Stimulated activated naive CD8-positive, alpha-beta T cell treated with anti-CD3 and anti-CD28 coated beads, Interleukin-15, amount 100 ng/mL, for 72 hours (primary cell): ENCODE measurements at regions not wholly inside any gene's neighbourhood (a gene's known extent, or its start where the extent isn't known, plus 50 kb on each side); places are given as distances from the start of the nearest gene placed in this dataset.
"Not testable (repeated sequence)": the region's sequence is repeated elsewhere in the genome, so short reads cannot be mapped to it uniquely, and the experiment has no call there.

ENCODE experiments used
- ATAC-seq: fragments of 150-1000 bp; cut with Tn5 transposase; 2 replicates; pipeline ENCODE4 v1.10.0; 2021; ENCODE audit warnings: mild to moderate bottlenecking, moderate library complexity
- DNase-seq, 2 donors: peaks; one replicate each; pipeline ENCODE4 v3.0.0; 2021 to 2022
- H3K27ac Mint-ChIP-seq, 2 donors: one replicate each; pipeline ENCODE4 v1.8.0; 2022; ENCODE audit warnings: mild to moderate bottlenecking in 2 of 2, mixed read lengths in 2 of 2, moderate library complexity in 2 of 2
- H3K27me3 Mint-ChIP-seq: one replicate; pipeline ENCODE4 v1.8.0; 2022; ENCODE audit warnings: mixed read lengths
- H3K4me1 Mint-ChIP-seq: one replicate; pipeline ENCODE4 v1.8.0; 2022; ENCODE audit warnings: mild to moderate bottlenecking, mixed read lengths
- H3K4me3 Mint-ChIP-seq, 2 donors: one replicate each; pipeline ENCODE4 v1.8.0; 2022; ENCODE audit warnings: mild to moderate bottlenecking in 2 of 2, mixed read lengths in 2 of 2, moderate library complexity in 1 of 2
- H3K9me3 Mint-ChIP-seq, 2 donors: one replicate each; pipeline ENCODE4 v1.8.0; 2022; ENCODE audit warnings: mixed read lengths in 2 of 2

DNA sequence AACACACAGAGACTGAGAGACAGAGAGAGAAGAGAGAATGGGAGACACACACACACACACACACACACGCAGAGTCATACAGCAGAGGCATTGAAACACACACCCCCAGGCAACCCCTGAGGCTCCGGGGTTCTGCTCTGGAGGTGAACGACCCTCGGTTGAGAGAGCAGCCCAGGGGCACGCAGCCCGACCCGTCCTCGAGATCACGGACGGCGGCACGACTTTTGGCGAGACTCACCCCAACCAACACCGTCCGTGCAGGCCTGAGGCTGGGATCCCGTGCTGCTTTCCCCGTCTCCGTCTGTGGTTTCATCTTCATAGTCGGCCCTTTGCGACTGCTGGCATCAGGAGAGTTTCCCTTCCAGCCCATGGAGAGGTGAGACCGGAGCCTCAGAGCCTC, 683.9 kb upstream of the TPTE start:
- not testable (repeated sequence) for H3K27me3 Mint-ChIP-seq, DNase-seq, H3K27ac Mint-ChIP-seq, H3K4me1 Mint-ChIP-seq, H3K4me3 Mint-ChIP-seq, ATAC-seq
- H3K9me3 Mint-ChIP-seq, result peaks cover 10 to 46% of the 10 kb centered on the region in 2 donors

DNA sequence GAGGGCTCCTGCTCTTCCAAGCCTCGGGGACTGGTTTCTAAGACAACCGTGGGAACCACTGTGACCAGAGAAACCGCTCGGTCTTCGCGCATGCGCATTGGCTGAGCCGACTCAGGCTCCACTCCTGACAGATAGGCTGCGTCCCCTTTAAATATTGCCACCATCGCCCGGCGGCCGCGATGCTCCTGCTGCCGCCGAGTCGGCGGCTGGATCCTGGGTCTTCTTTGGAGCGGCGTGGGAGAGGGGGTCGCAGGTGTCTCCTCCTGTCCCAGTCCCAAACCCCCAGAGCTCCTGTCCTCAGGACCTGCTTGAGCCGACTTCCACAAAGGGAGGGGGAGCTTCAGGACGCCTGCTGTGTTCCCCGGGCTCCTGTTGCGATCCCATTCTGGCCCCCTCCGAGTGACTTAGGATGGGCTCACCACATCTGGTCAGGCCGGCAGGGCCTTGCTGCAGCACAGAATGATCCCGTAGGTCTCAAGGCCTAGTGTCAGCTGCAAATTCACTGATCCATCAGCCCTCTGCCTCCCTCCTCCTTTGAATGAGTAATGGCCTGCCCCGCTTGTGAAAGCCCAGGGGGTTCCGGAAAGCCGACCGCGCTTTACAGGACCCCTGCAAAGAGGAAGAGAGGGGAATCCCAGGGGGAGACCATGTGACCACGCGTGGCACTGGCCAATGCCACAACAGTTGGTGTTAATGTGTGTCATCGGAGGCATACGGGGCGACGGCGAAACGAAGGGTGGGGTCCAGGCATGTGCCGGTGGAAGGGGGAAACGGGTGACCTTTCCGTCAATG, 683.2 kb upstream of the TPTE start:
- H3K27me3 Mint-ChIP-seq, result no peaks in the 10 kb centered on the region
- no peak overlapping the region for H3K4me3 Mint-ChIP-seq
- H3K27ac Mint-ChIP-seq, result no peak overlapping the region
- H3K4me1 Mint-ChIP-seq, result no peaks in the 10 kb centered on the region
- no peak for DNase-seq
- no peak for ATAC-seq
- peaks cover 10 to 46% of the 10 kb centered on the region in 2 donors for H3K9me3 Mint-ChIP-seq

DNA sequence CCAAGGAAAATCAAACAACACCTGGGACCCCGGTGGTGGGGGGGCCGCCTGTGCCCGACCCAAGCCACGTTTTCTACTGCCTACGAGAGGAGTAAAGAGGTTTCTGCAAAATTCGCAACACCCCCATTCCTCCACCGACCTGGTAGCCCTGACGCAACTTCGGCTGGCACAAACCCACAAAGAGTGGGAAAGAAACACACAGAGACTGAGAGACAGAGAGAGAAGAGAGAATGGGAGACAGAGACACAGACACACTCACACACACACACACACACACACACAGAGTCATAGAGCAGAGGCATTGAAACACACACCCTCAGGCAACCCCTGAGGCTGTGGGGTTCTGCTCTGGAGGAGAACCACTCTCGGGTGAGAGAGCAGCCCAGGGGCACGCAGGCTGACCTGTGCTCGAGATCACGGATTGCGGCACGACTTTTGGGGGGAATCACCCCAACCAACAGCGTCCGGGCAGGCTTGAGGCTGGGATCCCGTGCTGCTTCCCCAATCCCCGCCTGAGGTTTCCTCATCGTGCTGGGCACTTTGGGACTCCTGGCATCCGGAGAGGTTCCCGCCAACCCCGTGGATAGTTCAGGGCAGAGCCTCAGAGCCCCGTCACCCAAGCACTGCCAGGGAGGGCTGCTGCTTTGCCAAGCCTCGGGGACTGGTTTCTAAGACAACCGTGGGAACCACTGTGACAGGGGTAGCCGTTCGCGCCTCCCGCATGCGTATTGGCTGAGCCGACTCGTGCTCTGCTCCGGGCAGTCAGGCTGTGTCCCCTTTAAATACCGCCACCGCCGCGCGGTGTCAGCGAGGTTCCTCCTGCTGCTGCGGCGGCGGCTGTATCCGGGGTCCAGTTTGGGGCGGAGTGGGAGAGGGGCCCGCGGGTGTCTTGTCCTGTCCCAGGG, 682.4 kb upstream of the TPTE start:
- Mint-ChIP-seq H3K4me3 (no peak overlapping the region), H3K9me3 (peaks cover 10 to 46% of the 10 kb centered on the region in 2 donors), H3K27ac (no peak overlapping the region), H3K4me1 (no peaks in the 10 kb centered on the region), H3K27me3 (no peaks in the 10 kb centered on the region)
- DNase-seq (no peak), ATAC-seq (no peak)

DNA sequence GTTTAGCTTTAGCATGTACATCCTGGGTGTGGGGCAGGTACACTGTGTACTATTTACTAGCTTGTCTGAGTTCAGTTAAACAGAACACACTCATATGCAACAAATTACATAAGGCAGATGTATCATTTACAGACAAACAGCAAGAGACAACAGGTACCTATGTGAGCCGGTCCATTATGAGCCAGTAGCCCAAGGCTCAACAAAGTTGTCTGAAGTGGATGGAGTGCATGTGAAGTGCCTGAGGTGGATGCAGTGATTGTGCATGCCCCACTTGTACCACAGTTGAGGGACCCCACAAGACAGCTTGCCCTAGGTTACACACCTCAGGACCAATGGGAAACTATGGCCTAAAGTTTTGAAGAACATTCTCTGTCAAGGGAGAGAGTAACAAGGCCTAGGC, 677.3 kb upstream of the TPTE start:
- ATAC-seq, H3K27ac Mint-ChIP-seq, H3K4me3 Mint-ChIP-seq, H3K27me3 Mint-ChIP-seq, H3K4me1 Mint-ChIP-seq, DNase-seq: not testable (repeated sequence)
- peaks cover 0 to 22% of the 10 kb centered on the region in 2 donors for H3K9me3 Mint-ChIP-seq

DNA sequence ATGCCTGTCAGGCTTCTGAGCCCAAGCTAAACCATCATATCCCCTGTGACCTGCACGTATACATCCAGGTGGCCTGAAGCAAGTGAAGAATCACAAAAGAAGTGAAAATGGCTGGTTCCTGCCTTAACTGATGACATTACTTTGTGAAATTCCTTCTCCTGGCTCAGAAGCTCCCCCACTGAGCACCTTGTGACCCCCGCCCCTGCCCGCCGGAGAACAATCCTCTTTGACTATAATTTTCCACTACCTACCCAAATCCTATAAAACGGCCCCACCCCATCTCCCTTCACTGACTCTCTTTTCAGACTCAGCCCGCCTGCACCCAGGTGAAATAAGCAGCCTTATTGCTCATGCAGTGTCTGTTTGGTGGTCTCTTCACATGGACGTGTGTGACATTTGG, 673.9 kb upstream of the TPTE start:
- not testable (repeated sequence) for DNase-seq, H3K4me3 Mint-ChIP-seq, H3K27me3 Mint-ChIP-seq, ATAC-seq, H3K4me1 Mint-ChIP-seq, H3K9me3 Mint-ChIP-seq, H3K27ac Mint-ChIP-seq

DNA sequence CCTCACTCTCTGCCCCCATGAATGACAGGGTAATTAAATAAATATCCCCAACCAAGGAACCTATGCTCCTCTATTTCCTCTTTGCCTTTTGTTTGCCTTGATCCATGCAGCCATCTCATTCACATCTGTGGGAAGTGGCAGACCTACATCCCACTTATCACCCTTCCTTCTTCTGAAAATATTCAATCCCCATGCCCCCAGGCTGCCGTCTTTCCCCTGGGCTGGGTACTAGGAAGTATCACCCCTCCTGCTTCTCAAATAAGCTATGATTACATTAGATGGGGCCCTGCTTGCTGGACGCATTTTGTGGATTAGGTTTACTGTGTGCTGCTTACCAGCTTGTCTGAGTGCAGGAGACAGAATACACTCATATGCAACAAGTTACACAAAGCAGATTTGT, 670.2 kb upstream of the TPTE start:
- H3K4me1 Mint-ChIP-seq, ATAC-seq, H3K9me3 Mint-ChIP-seq, H3K27me3 Mint-ChIP-seq, H3K27ac Mint-ChIP-seq, DNase-seq, H3K4me3 Mint-ChIP-seq: not testable (repeated sequence)

DNA sequence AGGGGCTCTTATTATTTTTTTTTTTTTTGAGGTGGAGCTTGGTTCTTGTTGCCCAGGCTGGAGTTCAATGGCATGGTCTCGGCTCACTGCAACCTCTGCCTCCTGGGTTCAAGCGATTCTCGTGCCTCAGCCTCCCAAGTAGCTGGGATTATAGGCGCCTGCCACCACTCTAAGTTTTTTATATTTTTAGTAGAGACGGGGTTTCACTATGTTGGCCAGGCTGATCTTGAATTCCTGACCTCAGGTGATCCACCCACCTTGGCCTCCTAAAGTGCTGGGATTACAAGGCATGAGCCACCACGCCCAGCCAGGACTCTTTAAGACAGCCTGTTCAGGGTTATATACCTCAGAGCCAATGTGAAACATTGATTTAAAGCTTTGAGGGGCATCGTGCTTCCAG, 669.7 kb upstream of the TPTE start:
- not testable (repeated sequence) for H3K27me3 Mint-ChIP-seq, H3K4me1 Mint-ChIP-seq

DNA sequence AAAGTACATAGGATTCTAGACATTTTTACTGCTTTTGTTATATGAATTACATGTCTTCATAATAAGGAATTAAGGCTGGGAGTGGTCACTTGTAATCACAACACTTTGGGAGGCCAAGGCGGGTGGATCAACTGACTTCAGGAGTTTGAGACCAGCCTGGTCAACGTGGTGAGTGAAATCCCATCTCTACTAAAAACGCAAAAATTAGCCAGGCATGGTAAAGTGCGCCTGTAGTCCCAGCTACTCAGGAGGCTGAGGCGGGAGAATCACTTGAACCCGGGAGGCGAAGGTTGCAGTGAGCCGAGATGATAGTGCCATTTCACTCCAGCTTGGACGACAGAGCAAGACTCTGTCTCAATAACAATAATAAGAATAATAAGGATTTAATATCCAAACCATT, 663.8 kb upstream of the TPTE start:
- not testable (repeated sequence) for H3K27ac Mint-ChIP-seq, H3K4me3 Mint-ChIP-seq, H3K27me3 Mint-ChIP-seq, DNase-seq, H3K4me1 Mint-ChIP-seq, ATAC-seq
- peaks cover 0 to 20% of the 10 kb centered on the region in 2 donors for H3K9me3 Mint-ChIP-seq

More for the DNA sequence above, 669.7 kb upstream of the TPTE start:
- not testable (repeated sequence) for ATAC-seq, H3K4me3 Mint-ChIP-seq, H3K9me3 Mint-ChIP-seq, H3K27ac Mint-ChIP-seq, DNase-seq

DNA sequence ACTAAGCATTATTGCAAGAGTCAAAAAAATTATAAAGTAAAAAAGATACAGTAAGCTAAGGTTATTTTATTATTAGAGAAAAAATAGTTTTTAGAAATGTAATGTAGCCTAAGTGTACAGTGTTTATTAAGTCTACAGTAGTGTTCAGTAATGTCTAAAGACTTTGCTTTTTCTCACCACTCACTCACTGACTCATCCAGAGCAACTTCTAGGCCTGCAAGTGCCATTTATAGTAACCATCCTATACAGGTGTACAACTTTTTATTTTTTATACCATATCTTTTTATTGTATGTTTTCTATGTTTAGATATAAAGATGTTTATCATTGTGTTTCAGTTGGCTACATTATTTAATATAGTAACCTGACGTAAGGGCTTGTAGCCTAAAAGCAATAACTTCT, 661.5 kb upstream of the TPTE start:
- peaks cover 4 to 40% of the 10 kb centered on the region in 2 donors for H3K9me3 Mint-ChIP-seq
- H3K27me3 Mint-ChIP-seq, result not testable (repeated sequence)

DNA sequence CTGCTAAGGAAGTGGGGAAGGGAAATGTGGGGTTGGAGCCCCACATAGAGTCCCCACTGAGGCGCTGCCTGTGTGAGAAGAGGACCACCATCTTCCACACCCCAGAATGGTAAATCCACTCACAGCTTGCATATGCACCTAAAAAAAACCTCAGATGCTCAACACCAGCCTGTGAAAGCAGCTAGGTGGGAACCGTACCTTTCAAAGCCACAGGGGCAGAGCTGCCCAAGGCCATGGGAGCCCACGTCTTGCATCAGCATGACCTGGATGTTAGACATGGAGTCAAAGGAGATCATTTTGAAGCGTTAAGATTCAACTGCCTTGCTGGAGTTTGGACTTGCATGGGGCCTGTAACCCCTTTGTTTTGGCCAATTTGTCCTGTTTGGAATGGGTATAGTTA, 658.9 kb upstream of the TPTE start:
- H3K27ac Mint-ChIP-seq, H3K4me1 Mint-ChIP-seq, H3K27me3 Mint-ChIP-seq, H3K4me3 Mint-ChIP-seq, ATAC-seq, DNase-seq: not testable (repeated sequence)
- H3K9me3 Mint-ChIP-seq, result peaks cover 4 to 33% of the 10 kb centered on the region in 2 donors

More for the DNA sequence above, 661.5 kb upstream of the TPTE start:
- H3K4me1 Mint-ChIP-seq, DNase-seq, ATAC-seq, H3K4me3 Mint-ChIP-seq, H3K27ac Mint-ChIP-seq: not testable (repeated sequence)

DNA sequence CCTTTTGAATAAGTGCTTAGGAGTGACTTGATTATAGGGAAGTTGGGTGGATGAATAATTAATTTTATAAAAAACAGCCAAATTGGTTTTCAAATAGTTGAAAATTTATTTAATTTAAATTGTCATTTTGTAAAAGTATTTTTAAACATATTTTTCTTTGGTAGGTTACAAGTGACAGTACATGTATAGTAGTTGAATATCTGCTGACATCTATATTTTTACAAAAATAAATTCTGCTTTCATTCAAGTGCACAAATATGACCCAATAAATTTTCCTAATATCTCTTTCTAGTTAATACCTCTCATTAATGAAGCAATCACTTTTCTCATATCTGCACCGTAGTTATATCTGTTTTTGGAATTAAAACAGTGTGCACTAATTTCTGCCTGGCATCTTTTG, 653.6 kb upstream of the TPTE start:
- not testable (repeated sequence) for H3K27ac Mint-ChIP-seq, H3K4me1 Mint-ChIP-seq, ATAC-seq, H3K27me3 Mint-ChIP-seq, DNase-seq, H3K4me3 Mint-ChIP-seq
- H3K9me3 Mint-ChIP-seq, result peaks cover 4 to 18% of the 10 kb centered on the region in 2 donors

DNA sequence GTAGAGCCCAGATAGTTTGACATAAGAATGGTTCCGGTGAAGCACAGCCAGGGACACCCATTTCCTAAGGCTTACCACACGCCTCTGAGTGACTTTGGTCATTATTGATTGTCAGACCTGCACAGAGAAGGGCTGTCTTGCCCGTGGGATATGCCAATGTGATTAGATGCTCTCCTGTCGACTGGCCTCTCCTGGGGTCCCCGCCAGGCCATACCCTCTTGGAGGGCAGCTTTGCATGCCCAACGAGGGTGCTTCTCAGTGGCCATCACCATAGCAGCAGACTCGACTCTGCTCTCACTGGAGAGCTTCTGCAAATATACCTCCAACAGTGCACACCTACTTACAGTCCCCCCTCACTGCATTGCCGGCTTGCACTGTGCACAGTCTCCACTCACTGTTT, 648.3 kb upstream of the TPTE start:
- peaks cover 0 to 10% of the 10 kb centered on the region in 2 donors for H3K9me3 Mint-ChIP-seq
- ATAC-seq, H3K27ac Mint-ChIP-seq, H3K27me3 Mint-ChIP-seq, H3K4me3 Mint-ChIP-seq, H3K4me1 Mint-ChIP-seq, DNase-seq: not testable (repeated sequence)

DNA sequence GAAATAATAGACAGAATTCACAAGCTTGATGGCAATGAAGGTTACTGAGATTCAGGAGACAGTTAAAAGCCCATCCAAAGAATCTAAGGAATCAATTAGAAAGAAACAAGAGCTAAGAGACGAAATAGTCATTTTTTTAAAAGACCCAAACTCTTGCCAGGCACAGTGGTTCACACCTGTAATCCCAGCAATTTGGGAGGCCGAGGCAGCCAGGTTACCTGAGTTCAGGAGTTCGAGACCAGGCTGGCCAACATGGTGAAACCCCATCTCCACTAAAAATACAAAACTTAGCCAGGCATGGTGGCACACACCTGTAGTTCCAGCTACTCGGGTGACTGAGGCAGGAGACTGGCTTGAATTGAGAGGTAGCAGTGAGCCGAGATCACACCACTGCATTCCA, 647.2 kb upstream of the TPTE start:
- DNase-seq, H3K4me1 Mint-ChIP-seq, H3K27ac Mint-ChIP-seq, H3K4me3 Mint-ChIP-seq, ATAC-seq, H3K27me3 Mint-ChIP-seq: not testable (repeated sequence)
- peaks cover 8 to 14% of the 10 kb centered on the region in 2 donors for H3K9me3 Mint-ChIP-seq

DNA sequence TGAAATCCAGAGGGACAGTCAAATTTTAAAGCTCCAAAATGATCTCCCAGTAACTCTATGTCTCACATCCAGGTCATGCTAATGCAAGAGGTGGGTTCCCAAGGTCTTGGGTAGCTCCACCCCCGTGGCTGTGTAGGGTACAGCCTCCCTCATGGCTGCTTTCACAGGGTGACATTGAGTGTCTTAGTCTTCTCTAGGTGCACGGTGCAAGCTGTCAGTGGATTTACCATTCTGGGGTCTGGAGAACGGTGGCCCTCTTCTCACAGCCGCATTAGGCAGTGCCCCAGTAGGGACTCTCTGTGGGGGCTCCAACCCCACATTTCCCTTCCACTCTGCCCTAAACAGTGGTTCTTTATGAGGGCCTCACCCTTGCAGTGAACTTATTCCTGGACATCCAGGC, 640.0 kb upstream of the TPTE start:
- not testable (repeated sequence) for H3K4me3 Mint-ChIP-seq, H3K4me1 Mint-ChIP-seq, ATAC-seq, H3K27me3 Mint-ChIP-seq, H3K27ac Mint-ChIP-seq, DNase-seq
- H3K9me3 Mint-ChIP-seq, result peaks cover 6 to 46% of the 10 kb centered on the region in 2 donors

DNA sequence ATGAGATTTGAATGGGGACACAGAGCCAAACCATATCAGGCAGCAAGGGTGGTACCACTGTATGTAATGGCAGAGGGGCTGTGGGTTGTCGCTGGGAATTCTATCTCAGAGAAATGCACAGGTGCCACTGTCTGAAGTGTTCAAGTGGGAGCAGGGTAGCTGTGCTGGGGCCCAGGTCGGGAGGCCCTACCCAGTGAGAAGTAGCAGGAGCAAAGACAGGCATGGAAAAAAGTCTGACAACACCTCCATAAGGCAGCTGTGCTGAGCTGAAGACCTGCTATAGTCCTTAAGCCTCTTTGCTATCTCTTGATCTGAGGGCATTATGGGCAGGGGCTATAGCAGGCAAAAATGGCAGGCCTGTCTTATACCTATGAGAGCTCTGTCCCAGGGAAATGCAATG, 638.3 kb upstream of the TPTE start:
- DNase-seq, H3K27me3 Mint-ChIP-seq, ATAC-seq, H3K4me3 Mint-ChIP-seq, H3K4me1 Mint-ChIP-seq, H3K27ac Mint-ChIP-seq: not testable (repeated sequence)
- peaks cover 6 to 46% of the 10 kb centered on the region in 2 donors for H3K9me3 Mint-ChIP-seq
